CD4-positive, alpha-beta memory T cell (primary cell): ENCODE measurements at regions not wholly inside any gene's neighbourhood (a gene's known extent, or its start where the extent isn't known, plus 50 kb on each side); places are given as distances from the start of the nearest gene placed in this dataset.

Experiments
- CTCF ChIA-PET: fragments of 350-600 bp; sonication (Branson Sonifier 250); formaldehyde crosslinking; loops from one replicate; lab custom pipeline; 2021; ENCODE audit warnings: inconsistent platforms; ENCODE audit not compliant: partially characterized antibody; lab: Charles Lee
- POLR2A ChIA-PET: fragments of 350-600 bp; sonication (Branson Sonifier 250); formaldehyde crosslinking; loops from one replicate; lab custom pipeline; 2021; ENCODE audit not compliant: partially characterized antibody; lab: Charles Lee
- DNase-seq, 5 donors: peaks; one replicate each; pipeline versions ENCODE4 v3.0.0 to v3.0.0-alpha.2; 2020 to 2022; ENCODE audit warnings: mixed read lengths in 1 of 5
- H3K27ac ChIP-seq: one replicate; pipeline ENCODE4 v1.7.0; 2013; ENCODE audit warnings: low read depth, low read length
- H3K27me3 ChIP-seq: 2 replicates; pipeline ENCODE4 v1.7.0; 2013; ENCODE audit warnings: mild to moderate bottlenecking, low read length, moderate library complexity; ENCODE audit not compliant: insufficient read depth
- H3K36me3 ChIP-seq: 2 replicates; pipeline ENCODE4 v1.7.0; 2013; ENCODE audit warnings: mild to moderate bottlenecking, low read length, moderate library complexity; ENCODE audit not compliant: insufficient read depth
- H3K4me1 ChIP-seq: 2 replicates; pipeline ENCODE4 v1.7.0; 2013; ENCODE audit warnings: mild to moderate bottlenecking, low read length, moderate library complexity; ENCODE audit not compliant: insufficient read depth
- H3K4me3 ChIP-seq, 2 donors: one replicate each; pipeline ENCODE4 v1.7.0; 2013; ENCODE audit warnings: low read length in 2 of 2, mild to moderate bottlenecking in 1 of 2
- H3K9me3 ChIP-seq, 2 donors: one replicate each; pipeline ENCODE4 v1.7.0; 2013; ENCODE audit warnings: low read length in 2 of 2, control low read depth in 1 of 2; ENCODE audit not compliant: control insufficient read depth in 1 of 2
- H3K27ac Mint-ChIP-seq, 7 donors: one replicate each; pipeline ENCODE4 v1.8.0; 2020 to 2021; ENCODE audit warnings: mixed read lengths in 7 of 7, mild to moderate bottlenecking in 6 of 7, inconsistent platforms in 3 of 7, moderate library complexity in 3 of 7
- H3K27me3 Mint-ChIP-seq, 2 donors: one replicate each; pipeline ENCODE4 v1.8.0; 2020 to 2021; ENCODE audit warnings: mixed read lengths in 2 of 2
- H3K36me3 Mint-ChIP-seq, 2 donors: one replicate each; pipeline ENCODE4 v1.8.0; 2020 to 2021; ENCODE audit warnings: mixed read lengths in 2 of 2, inconsistent platforms in 1 of 2, mild to moderate bottlenecking in 1 of 2
- H3K4me1 Mint-ChIP-seq, 4 donors: one replicate each; pipeline ENCODE4 v1.8.0; 2020 to 2021; ENCODE audit warnings: mixed read lengths in 4 of 4, mild to moderate bottlenecking in 1 of 4
- H3K4me3 Mint-ChIP-seq, 8 donors: one replicate each; pipeline ENCODE4 v1.8.0; 2020 to 2021; ENCODE audit warnings: mixed read lengths in 8 of 8, mild to moderate bottlenecking in 7 of 8, moderate library complexity in 6 of 8, inconsistent platforms in 3 of 8
- H3K9me3 Mint-ChIP-seq, 8 donors: one replicate each; pipeline ENCODE4 v1.8.0; 2020 to 2021; ENCODE audit warnings: mixed read lengths in 8 of 8, mild to moderate bottlenecking in 5 of 8, inconsistent platforms in 3 of 8, moderate library complexity in 1 of 8
- intact Hi-C: fragments of 100-400 bp; cut with micrococcal nuclease; formaldehyde crosslinking; loops from one replicate; pipeline ENCODE4 v1.15.1; 2023

DNA sequence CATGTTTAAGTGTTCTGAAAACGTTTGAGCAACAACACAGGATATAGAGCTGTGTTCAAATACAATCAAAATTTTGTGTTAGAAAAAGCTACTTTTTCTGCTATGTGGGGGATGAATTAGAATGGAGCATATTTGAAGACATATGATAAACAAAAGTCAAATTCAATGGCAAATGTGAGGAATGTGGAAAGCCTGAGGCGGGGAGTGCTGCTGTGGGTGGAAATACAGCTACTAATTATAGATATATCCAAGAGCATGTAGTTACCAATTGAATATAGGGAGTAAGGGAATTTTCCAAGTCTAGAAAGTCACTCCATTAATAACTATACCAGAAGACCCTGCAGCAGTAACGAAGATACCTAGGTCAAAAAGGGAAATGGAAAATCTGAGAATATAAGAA, 2370.4 kb upstream of the TENM3 start:
- Mint-ChIP-seq H3K27me3 (no peaks in the 10 kb centered on the region), H3K4me3 (no peak overlapping the region), H3K4me1 (no peaks in the 10 kb centered on the region), H3K27ac (no peak overlapping the region), H3K36me3 (no peaks in the 10 kb centered on the region), H3K9me3 (peaks cover 0 to 8% (median 4%) of the 10 kb centered on the region in 8 donors)
- no peaks in the 10 kb centered on the region for H3K27me3 ChIP-seq
- H3K4me3 ChIP-seq, result no peak overlapping the region
- intact Hi-C loops, result no loop called here
- DNase-seq, result no peak
- POLR2A ChIA-PET, result no interaction called here
- no peak overlapping the region for H3K27ac ChIP-seq
- no peaks in the 10 kb centered on the region for H3K4me1 ChIP-seq
- H3K9me3 ChIP-seq, result no peaks in the 10 kb centered on the region
- CTCF ChIA-PET, result no interaction called here
- no peaks in the 10 kb centered on the region for H3K36me3 ChIP-seq

GRCh38 chr4:179880756-179881155, 2362.4 kb upstream of the TENM3 start:
- no peak overlapping the region for H3K4me3 Mint-ChIP-seq

GRCh38 chr4:179894066-179894778, 2349.0 kb upstream of the TENM3 start:
- no peak overlapping the region for H3K4me3 ChIP-seq
- H3K27ac ChIP-seq, result no peak overlapping the region
- no peaks in the 10 kb centered on the region for H3K9me3 ChIP-seq
- no peaks in the 10 kb centered on the region for H3K4me1 ChIP-seq
- DNase-seq, result no peak
- no peaks in the 10 kb centered on the region for H3K36me3 ChIP-seq
- Mint-ChIP-seq H3K9me3 (peaks cover 0 to 10% (median 4%) of the 10 kb centered on the region in 8 donors), H3K36me3 (no peaks in the 10 kb centered on the region), H3K27ac (no peak overlapping the region), H3K27me3 (no peaks in the 10 kb centered on the region), H3K4me3 (no peak overlapping the region), H3K4me1 (no peaks in the 10 kb centered on the region)
- ChIA-PET POLR2A (no interaction called here), CTCF (no interaction called here)
- H3K27me3 ChIP-seq, result no peaks in the 10 kb centered on the region
- intact Hi-C loops, result no loop called here

More at GRCh38 chr4:179880756-179881155, 2362.4 kb upstream of the TENM3 start:
- H3K36me3 Mint-ChIP-seq, result no peaks in the 10 kb centered on the region
- H3K4me1 Mint-ChIP-seq, result no peaks in the 10 kb centered on the region
- Histone ChIP-seq H3K27ac (no peak overlapping the region), H3K4me1 (no peaks in the 10 kb centered on the region), H3K9me3 (no peaks in the 10 kb centered on the region), H3K4me3 (no peak overlapping the region), H3K36me3 (no peaks in the 10 kb centered on the region), H3K27me3 (no peaks in the 10 kb centered on the region)
- H3K27me3 Mint-ChIP-seq, result no peaks in the 10 kb centered on the region
- CTCF ChIA-PET, result no interaction called here
- no peak overlapping the region for H3K27ac Mint-ChIP-seq
- intact Hi-C loops, result no loop called here
- no peak for DNase-seq
- POLR2A ChIA-PET, result no interaction called here
- peaks cover 0 to 12% (median 6%) of the 10 kb centered on the region in 8 donors for H3K9me3 Mint-ChIP-seq

DNA sequence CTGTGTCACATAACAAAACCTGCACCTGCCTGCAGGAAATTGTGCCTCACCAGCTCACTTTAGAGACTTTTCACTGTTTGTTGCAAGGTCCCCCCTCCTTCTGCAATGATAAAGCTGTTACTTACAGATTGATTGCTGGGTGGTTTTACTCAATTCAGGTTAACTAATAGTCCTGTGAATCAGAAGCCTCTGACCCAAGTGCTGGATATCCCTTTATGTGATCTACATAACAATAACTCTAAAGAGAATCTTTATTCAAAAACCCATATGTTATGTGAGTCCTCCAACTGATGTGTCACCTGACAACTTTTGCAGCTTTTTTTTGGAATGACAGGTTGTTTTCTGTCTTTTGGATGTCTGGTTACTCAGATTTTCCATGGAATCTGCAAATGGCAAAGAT, 2323.6 kb upstream of the TENM3 start:
- H3K4me1 Mint-ChIP-seq, result no peaks in the 10 kb centered on the region
- no peak overlapping the region for H3K4me3 ChIP-seq
- no peaks in the 10 kb centered on the region for H3K9me3 ChIP-seq
- no peak overlapping the region for H3K4me3 Mint-ChIP-seq
- no peaks in the 10 kb centered on the region for H3K27me3 Mint-ChIP-seq
- H3K36me3 ChIP-seq, result no peaks in the 10 kb centered on the region
- intact Hi-C loops, result no loop called here
- H3K4me1 ChIP-seq, result no peaks in the 10 kb centered on the region
- no peaks in the 10 kb centered on the region for H3K36me3 Mint-ChIP-seq
- no peak overlapping the region for H3K27ac Mint-ChIP-seq
- peaks cover 0 to 12% (median 5%) of the 10 kb centered on the region in 8 donors for H3K9me3 Mint-ChIP-seq
- H3K27me3 ChIP-seq, result no peaks in the 10 kb centered on the region
- CTCF ChIA-PET, result no interaction called here
- DNase-seq, result no peak
- no peak overlapping the region for H3K27ac ChIP-seq
- POLR2A ChIA-PET, result no interaction called here

DNA sequence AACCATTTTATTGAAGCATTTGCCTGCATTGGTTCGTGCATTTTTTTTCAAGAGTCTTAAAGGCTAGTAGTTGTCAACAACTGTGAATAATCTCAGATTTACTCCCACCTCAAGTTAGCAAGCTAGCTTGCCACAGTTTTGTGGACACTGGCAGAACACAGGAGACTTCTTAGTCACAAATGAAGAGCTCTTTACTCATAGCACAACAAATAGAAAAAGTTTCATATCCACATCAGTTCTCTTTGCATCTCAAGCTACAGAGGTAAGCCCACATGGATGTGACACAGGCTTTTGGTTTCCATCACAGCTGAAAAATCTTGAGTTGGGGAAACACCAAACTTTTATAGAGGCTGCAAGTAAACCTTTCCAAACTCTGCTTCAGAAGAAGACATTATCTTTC, 2315.7 kb upstream of the TENM3 start:
- Histone ChIP-seq H3K4me1 (no peaks in the 10 kb centered on the region), H3K9me3 (no peaks in the 10 kb centered on the region), H3K27ac (no peak overlapping the region), H3K27me3 (no peaks in the 10 kb centered on the region), H3K36me3 (no peaks in the 10 kb centered on the region), H3K4me3 (no peak overlapping the region)
- H3K27ac Mint-ChIP-seq, result no peak overlapping the region
- no peak for DNase-seq
- no peaks in the 10 kb centered on the region for H3K27me3 Mint-ChIP-seq
- H3K4me1 Mint-ChIP-seq, result no peaks in the 10 kb centered on the region
- peaks cover 0 to 11% (median 5%) of the 10 kb centered on the region in 8 donors for H3K9me3 Mint-ChIP-seq
- no peak overlapping the region for H3K4me3 Mint-ChIP-seq
- H3K36me3 Mint-ChIP-seq, result no peaks in the 10 kb centered on the region
- POLR2A ChIA-PET, result no interaction called here
- CTCF ChIA-PET, result no interaction called here
- intact Hi-C loops, result no loop called here

- intact Hi-C loops, result no loop called here
- H3K9me3 ChIP-seq, result no peaks in the 10 kb centered on the region
- H3K4me1 ChIP-seq, result no peaks in the 10 kb centered on the region
- no peak overlapping the region for H3K4me3 Mint-ChIP-seq
- ChIA-PET CTCF (no interaction called here), POLR2A (no interaction called here)
- no peaks in the 10 kb centered on the region for H3K27me3 Mint-ChIP-seq
- no peaks in the 10 kb centered on the region for H3K36me3 Mint-ChIP-seq
- H3K9me3 Mint-ChIP-seq, result peaks cover 0 to 30% (median 17%) of the 10 kb centered on the region in 8 donors
- H3K27ac ChIP-seq, result no peak overlapping the region
- H3K27ac Mint-ChIP-seq, result no peak overlapping the region
- DNase-seq, result no peak
- no peak overlapping the region for H3K4me3 ChIP-seq
- no peaks in the 10 kb centered on the region for H3K4me1 Mint-ChIP-seq
- H3K36me3 ChIP-seq, result no peaks in the 10 kb centered on the region
- no peaks in the 10 kb centered on the region for H3K27me3 ChIP-seq
Observed at GRCh38 chr4:179941911-179942310, 2301.3 kb upstream of the TENM3 start.

DNA sequence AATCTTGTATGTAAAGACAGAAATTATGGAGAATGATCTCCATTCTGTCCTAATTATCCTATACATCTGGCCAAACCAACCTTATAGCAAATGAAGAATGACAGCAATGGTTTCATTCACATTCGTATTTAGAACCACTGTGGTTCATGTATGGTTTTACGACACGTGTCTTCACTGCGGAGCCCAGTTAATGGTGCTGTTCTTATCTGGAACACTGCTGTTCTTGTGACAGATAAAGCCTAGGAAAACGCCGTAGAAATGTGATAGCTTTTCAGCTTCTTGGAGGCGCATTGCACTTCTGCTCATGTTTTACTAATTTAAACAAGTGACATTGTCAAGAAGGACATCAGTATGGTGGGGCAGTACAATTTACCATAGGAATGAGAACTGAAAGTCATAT, 2266.4 kb upstream of the TENM3 start:
- ChIA-PET POLR2A (no interaction called here), CTCF (no interaction called here)
- H3K36me3 ChIP-seq, result no peaks in the 10 kb centered on the region
- H3K27me3 ChIP-seq, result no peaks in the 10 kb centered on the region
- H3K9me3 ChIP-seq, result peaks cover 0 to 5% of the 10 kb centered on the region in 2 donors
- no peak overlapping the region for H3K4me3 ChIP-seq
- no peaks in the 10 kb centered on the region for H3K4me1 ChIP-seq
- peaks cover 0 to 23% (median 14%) of the 10 kb centered on the region in 8 donors for H3K9me3 Mint-ChIP-seq
- H3K36me3 Mint-ChIP-seq, result peaks cover 0 to 2% of the 10 kb centered on the region in 2 donors
- no peaks in the 10 kb centered on the region for H3K4me1 Mint-ChIP-seq
- no peaks in the 10 kb centered on the region for H3K27me3 Mint-ChIP-seq
- intact Hi-C loops, result no loop called here
- no peak overlapping the region for H3K27ac Mint-ChIP-seq
- H3K27ac ChIP-seq, result no peak overlapping the region
- no peak overlapping the region for H3K4me3 Mint-ChIP-seq
- no peak for DNase-seq
